NB4 (cell line): ENCODE measurements at regions not wholly inside any gene's neighbourhood (a gene's known extent, or its start where the extent isn't known, plus 50 kb on each side); places are given as distances from the start of the nearest gene placed in this dataset.

ENCODE experiments used
- POLR2A ChIP-seq: IDR thresholded peaks from 2 replicates; pipeline ENCODE4 v1.6.1; 2011; ENCODE audit warnings: mild to moderate bottlenecking; ENCODE audit not compliant: insufficient read length; ENCODE audit errors: extremely low read depth
- TF ChIP-seq, protein P1 (sequence below): IDR thresholded peaks from one replicate; pipeline ENCODE4 v1.5.1; 2012; ENCODE audit warnings: low read depth, low read length

GRCh38 chr12:30218073-30218472 lies 434.3 kb upstream of the TMTC1 start:
- no peak for TF ChIP-seq POLR2A
- TF ChIP-seq, protein P1, sequence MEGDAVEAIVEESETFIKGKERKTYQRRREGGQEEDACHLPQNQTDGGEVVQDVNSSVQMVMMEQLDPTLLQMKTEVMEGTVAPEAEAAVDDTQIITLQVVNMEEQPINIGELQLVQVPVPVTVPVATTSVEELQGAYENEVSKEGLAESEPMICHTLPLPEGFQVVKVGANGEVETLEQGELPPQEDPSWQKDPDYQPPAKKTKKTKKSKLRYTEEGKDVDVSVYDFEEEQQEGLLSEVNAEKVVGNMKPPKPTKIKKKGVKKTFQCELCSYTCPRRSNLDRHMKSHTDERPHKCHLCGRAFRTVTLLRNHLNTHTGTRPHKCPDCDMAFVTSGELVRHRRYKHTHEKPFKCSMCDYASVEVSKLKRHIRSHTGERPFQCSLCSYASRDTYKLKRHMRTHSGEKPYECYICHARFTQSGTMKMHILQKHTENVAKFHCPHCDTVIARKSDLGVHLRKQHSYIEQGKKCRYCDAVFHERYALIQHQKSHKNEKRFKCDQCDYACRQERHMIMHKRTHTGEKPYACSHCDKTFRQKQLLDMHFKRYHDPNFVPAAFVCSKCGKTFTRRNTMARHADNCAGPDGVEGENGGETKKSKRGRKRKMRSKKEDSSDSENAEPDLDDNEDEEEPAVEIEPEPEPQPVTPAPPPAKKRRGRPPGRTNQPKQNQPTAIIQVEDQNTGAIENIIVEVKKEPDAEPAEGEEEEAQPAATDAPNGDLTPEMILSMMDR, result no peak
